ENCODE measurements at regions not wholly inside any gene's neighbourhood (a gene's known extent, or its start where the extent isn't known, plus 50 kb on each side); places are given as distances from the start of the nearest gene placed in this dataset.

DNA sequence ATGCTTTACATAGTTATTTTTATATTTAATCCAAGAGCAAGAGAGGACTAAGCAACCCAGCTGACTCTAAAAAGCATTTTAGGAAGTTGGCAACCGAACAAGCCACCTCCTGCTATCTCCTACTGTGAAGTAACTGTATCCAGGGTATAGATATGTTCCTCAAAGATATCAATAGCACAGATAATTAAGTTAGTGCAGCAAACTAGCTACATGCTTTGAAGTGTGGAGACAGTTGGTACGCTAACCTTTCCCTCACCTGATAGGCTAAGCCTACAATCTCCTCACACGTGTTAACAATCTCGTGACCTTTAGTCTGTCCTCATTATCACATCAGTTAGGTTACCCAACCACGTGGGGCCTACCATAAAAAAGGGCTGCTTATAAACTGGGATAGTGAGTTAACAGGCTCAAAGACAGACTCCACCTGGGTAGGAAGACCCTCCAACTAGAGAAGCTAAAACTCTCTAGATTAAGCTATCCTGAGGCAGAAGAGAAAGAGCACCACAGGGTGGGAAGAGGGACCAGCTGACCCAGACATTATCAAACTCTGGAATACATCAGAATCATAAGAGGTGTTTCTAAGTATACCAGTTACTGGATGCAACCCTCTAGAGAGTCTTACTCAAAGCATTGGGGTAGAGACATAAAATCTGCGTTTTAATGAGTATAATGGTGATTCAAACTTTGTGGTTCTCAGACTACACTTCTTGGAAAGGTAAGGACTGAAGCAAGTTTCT lies 340.1 kb upstream of the ESRRG start:
- no peak overlapping the region for H3K4me3 ChIP-seq (replicated peaks in 1 of 2; ENCODE audit: low read depth in 2 of 2, low read length in 2 of 2)
- no peak for DNase-seq (ENCODE audit: low read depth in 2 of 2)
- TF ChIP-seq, protein P1, sequence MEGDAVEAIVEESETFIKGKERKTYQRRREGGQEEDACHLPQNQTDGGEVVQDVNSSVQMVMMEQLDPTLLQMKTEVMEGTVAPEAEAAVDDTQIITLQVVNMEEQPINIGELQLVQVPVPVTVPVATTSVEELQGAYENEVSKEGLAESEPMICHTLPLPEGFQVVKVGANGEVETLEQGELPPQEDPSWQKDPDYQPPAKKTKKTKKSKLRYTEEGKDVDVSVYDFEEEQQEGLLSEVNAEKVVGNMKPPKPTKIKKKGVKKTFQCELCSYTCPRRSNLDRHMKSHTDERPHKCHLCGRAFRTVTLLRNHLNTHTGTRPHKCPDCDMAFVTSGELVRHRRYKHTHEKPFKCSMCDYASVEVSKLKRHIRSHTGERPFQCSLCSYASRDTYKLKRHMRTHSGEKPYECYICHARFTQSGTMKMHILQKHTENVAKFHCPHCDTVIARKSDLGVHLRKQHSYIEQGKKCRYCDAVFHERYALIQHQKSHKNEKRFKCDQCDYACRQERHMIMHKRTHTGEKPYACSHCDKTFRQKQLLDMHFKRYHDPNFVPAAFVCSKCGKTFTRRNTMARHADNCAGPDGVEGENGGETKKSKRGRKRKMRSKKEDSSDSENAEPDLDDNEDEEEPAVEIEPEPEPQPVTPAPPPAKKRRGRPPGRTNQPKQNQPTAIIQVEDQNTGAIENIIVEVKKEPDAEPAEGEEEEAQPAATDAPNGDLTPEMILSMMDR (IDR thresholded peaks at IDR 0.05; ENCODE audit: low read depth, low read length), result no peak

DNA sequence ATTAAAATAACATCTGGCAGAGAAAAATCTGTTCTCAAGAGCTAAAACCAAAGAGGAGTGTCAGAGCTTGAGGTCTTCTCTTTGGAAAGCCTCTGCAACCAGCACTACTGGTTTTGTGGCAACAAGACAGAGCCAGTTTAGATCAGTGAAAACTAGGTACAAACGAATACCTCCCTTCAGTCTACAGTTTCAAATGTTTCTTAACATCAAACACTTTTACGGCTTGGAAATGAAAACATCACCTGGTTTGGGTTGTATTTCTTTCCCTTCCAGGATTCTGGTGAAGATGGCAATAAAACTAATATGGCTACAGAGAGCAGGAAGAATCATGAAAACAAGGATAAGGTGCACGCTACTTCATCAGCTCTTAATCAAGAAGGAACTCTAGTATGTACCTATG lies 339.4 kb upstream of the ESRRG start:
- no peak overlapping the region for H3K4me3 ChIP-seq (replicated peaks in 1 of 2; ENCODE audit: low read depth in 2 of 2, low read length in 2 of 2)
- no peak for DNase-seq (ENCODE audit: low read depth in 2 of 2)
- TF ChIP-seq, protein P1 (IDR thresholded peaks at IDR 0.05; ENCODE audit: low read depth, low read length), result no peak

DNA sequence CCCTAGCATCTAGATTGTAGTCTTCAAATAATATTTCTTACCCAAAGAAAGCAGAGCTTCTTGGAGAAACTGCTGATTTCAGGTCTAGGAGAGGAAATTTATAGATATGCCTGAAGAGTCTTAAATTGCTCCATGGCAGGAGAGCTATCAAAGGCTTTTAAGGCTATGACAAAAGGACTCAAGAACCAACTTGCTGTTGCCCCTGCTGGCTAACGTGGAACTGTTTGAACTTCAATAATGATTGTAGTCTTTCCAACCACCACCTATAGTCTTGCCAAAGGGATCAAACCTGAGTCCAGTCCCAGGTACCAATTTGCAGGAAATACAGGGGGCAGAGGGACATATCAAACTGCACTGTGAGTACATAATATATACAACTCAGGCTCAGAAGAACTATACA lies 336.2 kb upstream of the ESRRG start:
- TF ChIP-seq, protein P1 (IDR thresholded peaks at IDR 0.05; ENCODE audit: low read depth, low read length), result no peak
- DNase-seq (ENCODE audit: low read depth in 2 of 2), result no peak
- no peak overlapping the region for H3K4me3 ChIP-seq (replicated peaks in 1 of 2; ENCODE audit: low read depth in 2 of 2, low read length in 2 of 2)

DNA sequence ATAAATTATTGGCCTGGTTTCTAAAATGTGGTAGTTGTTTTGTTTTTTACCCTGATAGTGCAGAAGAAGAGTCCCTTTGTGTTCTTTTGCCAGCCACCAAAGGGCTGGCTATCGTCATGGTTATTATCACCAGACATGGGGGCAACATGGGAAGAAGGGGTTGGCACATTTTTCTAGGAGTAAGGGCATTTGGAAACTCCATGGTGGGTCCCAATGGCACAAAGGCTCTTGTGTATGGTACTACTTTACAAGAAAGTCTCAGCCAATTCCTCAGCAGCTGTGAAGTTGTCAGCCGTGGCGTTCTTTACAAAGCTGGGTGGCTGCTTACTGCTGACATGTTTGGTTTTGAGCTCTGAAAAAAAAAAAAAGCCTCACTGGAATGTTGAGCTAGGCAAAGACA lies 330.4 kb upstream of the ESRRG start:
- no peak overlapping the region for H3K4me3 ChIP-seq (replicated peaks in 1 of 2; ENCODE audit: low read depth in 2 of 2, low read length in 2 of 2)
- no peak for DNase-seq (ENCODE audit: low read depth in 2 of 2)
- TF ChIP-seq, protein P1 (IDR thresholded peaks at IDR 0.05; ENCODE audit: low read depth, low read length), result no peak

DNA sequence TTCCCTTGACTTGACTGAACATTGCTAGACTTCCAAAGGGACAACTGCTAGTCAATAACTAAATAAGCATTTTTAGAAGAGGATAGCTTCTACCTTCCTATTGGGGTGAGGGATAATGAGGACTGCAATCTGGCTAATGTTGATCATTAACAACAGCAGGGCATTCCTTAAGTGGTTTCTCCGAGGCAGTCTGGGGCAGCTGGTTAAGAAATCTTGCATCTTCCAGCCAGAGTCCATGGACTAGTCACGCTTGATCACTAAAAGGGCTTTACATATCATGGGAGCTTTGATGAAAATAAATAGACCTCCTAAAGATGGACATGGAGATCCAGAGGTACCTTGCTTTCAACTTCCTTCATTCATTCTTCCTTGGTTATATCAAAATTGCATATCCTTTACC lies 329.4 kb upstream of the ESRRG start:
- no peak overlapping the region for H3K4me3 ChIP-seq (replicated peaks in 1 of 2; ENCODE audit: low read depth in 2 of 2, low read length in 2 of 2)
- DNase-seq (ENCODE audit: low read depth in 2 of 2), result no peak
- TF ChIP-seq, protein P1 (IDR thresholded peaks at IDR 0.05; ENCODE audit: low read depth, low read length), result no peak

DNA sequence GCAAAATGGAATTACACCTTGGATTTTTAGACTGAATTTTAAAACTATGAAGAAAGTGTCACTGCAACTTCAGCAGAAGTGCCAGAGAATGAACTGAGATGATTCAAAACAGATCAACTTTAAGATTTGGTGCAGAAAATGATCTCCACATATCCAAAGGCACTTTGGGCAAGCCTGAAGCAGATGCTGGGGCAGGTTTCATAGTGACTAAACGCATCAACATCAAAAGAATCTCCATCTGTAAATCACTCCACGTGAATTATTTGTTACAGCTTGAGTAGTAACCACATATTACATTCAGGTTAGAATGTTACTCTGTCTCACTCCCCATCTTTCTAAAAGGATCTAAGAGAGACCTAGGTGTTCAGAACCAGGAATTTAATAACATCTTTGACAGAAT lies 329.0 kb upstream of the ESRRG start:
- H3K4me3 ChIP-seq (replicated peaks in 1 of 2; ENCODE audit: low read depth in 2 of 2, low read length in 2 of 2), result no peak overlapping the region
- DNase-seq (ENCODE audit: low read depth in 2 of 2), result no peak
- TF ChIP-seq, protein P1 (IDR thresholded peaks at IDR 0.05; ENCODE audit: low read depth, low read length), result no peak

DNA sequence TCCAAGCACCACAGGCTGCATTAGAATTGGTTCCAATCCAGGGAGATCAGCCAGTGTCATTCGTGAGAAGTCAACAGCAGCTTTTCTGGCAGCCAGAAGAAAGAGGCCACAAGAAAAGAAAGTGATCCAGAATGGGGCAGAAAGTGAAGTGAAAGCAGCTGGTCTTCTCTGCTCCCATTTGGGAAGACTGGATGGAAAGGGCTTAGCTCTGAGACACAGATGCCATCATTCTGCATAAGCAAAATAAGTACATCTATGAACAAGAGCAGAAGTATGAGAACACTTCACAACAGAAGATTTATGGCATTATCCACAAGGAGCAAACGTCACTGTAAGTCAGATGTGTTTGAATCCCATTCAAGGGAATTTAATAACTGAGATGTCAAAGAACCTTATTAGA lies 326.5 kb upstream of the ESRRG start:
- no peak overlapping the region for H3K4me3 ChIP-seq (replicated peaks in 1 of 2; ENCODE audit: low read depth in 2 of 2, low read length in 2 of 2)
- TF ChIP-seq, protein P1 (IDR thresholded peaks at IDR 0.05; ENCODE audit: low read depth, low read length), result no peak
- DNase-seq (ENCODE audit: low read depth in 2 of 2), result no peak

All from cardiac fibroblast (primary cell).